ENCODE measurements at regions not wholly inside any gene's neighbourhood (a gene's known extent, or its start where the extent isn't known, plus 50 kb on each side); places are given as distances from the start of the nearest gene placed in this dataset.

GRCh38 chr2:34308140-34308539 lies 709.0 kb upstream of the FAM98A start:
- TF ChIP-seq CTCF (IDR thresholded peaks at IDR 0.05): no peak
- no peak for TF ChIP-seq POLR2A (IDR thresholded peaks at IDR 0.05)

All from uterus (tissue), 2 donors.